Heart right ventricle (tissue), 16 donors: ENCODE measurements at regions not wholly inside any gene's neighbourhood (a gene's known extent, or its start where the extent isn't known, plus 50 kb on each side); places are given as distances from the start of the nearest gene placed in this dataset.

Experiments used
- ATAC-seq, 8 donors: fragments of 200-7000 bp; cut with Tn5 transposase; one replicate each; pipeline ENCODE4 v1.9.1; 2020; ENCODE audit warnings: mild to moderate bottlenecking in 8 of 8, moderate library complexity in 8 of 8, moderate number of reproducible peaks in 1 of 8
- DNase-seq, 2 donors: peaks; one replicate each; pipeline ENCODE4 v3.0.0-alpha.2; 2020
- H3K27ac ChIP-seq, 10 donors: fragments of 200-600 bp; sonication (generic) in 2 of 10; one replicate each; pipeline versions ENCODE4 v1.5.0 to v1.8.0; 2020 to 2022; ENCODE audit warnings: mild to moderate bottlenecking in 3 of 10
- H3K27me3 ChIP-seq, 7 donors: fragments of 200-600 bp; one replicate each; pipeline ENCODE4 v1.8.0; 2021 to 2022; ENCODE audit warnings: mild to moderate bottlenecking in 2 of 7
- H3K36me3 ChIP-seq, 9 donors: fragments of 200-600 bp; sonication (generic) in 1 of 9; one replicate each; pipeline versions ENCODE4 v1.5.0 to v1.8.0; 2020 to 2022; ENCODE audit warnings: mild to moderate bottlenecking in 2 of 9
- H3K4me1 ChIP-seq, 9 donors: fragments of 200-600 bp; sonication (generic) in 1 of 9; one replicate each; pipeline versions ENCODE4 v1.5.0 to v1.8.0; 2020 to 2022; ENCODE audit warnings: mild to moderate bottlenecking in 4 of 9
- H3K4me3 ChIP-seq, 10 donors: fragments of 200-600 bp; sonication (generic) in 2 of 10; one replicate each; pipeline versions ENCODE4 v1.5.0 to v1.8.0; 2020 to 2022; ENCODE audit warnings: mild to moderate bottlenecking in 7 of 10, moderate library complexity in 2 of 10
- H3K9me3 ChIP-seq, 11 donors: fragments of 200-600 bp in 10 of 11; sonication (generic) in 2 of 11; one replicate each; pipeline versions ENCODE4 v1.5.0 to v1.8.0; 2013 to 2022; ENCODE audit warnings: mild to moderate bottlenecking in 2 of 11, control low read depth in 1 of 11, moderate library complexity in 1 of 11
- CTCF ChIP-seq, 9 donors: fragments of 200-600 bp; sonication (generic) in 2 of 9; IDR thresholded peaks; one replicate each; pipeline versions ENCODE4 v1.5.0 to v1.8.0; 2021 to 2022; ENCODE audit warnings: antibody characterized with exemption in 9 of 9, mild to moderate bottlenecking in 5 of 9, moderate library complexity in 1 of 9
- WGBS, 2 donors: extraction: QIAGEN DNeasy Blood & Tissue Kit; methylation state at CpG; one replicate each; pipeline ENCODE4 v1.1.7; 2013; ENCODE audit warnings: inconsistent platforms in 1 of 2; 5-methylcytosine and 5-hydroxymethylcytosine counted together
- intact Hi-C, 10 donors: fragments of 100-400 bp; cut with DNase I; formaldehyde crosslinking; loops; one replicate each; pipeline versions ENCODE4 v1.11.1 to v1.14.2; 2022
- donor health status: Arrhythmogenic right ventricular cardiomyopathy.
- donor health status: ischemic (EF 13 %, LVEDD 7.1; RV severe dilation, severe dysfunction).
- donor health status: healthy with polysubstance abuse.
- donor health status: DM: no; HTN: yes; CAD: no.
- donor health status: DM: no; HTN: no; CAD: no.
- donor health status: ischemic (EF 25% LVEDD 6.9; RV normal size, moderate dysfunction).
- donor health status: ischemic (EF 25% LVEDD 5.7; RV mildly dilated, moderate dysfunction).
- donor health status: healthy.
- donor health status: DM: yes; HTN: yes; CAD: no.
- donor health status: Ischemic cardiomyopathy.
- donor health status: ischemic (EF 35%, LVEDD 5.7; RV mildly dilated, moderate dysfunction).
- donor health status: nonischemic (EF 11% LVEDD 7.7; RV severe dilation, severe dysfunction).
- donor health status: DM: yes; HTN: yes; CAD: no.
- donor health status: PGD.
- donor health status: ischemic (EF 29% LVEDD 5.4; RV normal size, mild dysfunction).
- donor health status: nonischemic (EF 23%, LVEDD 6.1; RV moderate dilation, normal function).

GRCh38 chr3:24596626-24597025, 102.0 kb upstream of the THRB start:
- TF ChIP-seq CTCF (IDR thresholded peaks at IDR 0.05), result no peak
- H3K9me3 ChIP-seq, result no peaks in the 10 kb centered on the region
- H3K4me1 ChIP-seq, result no peaks in the 10 kb centered on the region
- no peaks in the 10 kb centered on the region for H3K27me3 ChIP-seq
- H3K4me3 ChIP-seq, result no peak overlapping the region
- no peak for ATAC-seq
- intact Hi-C loops, result no loop called here
- no peak overlapping the region for H3K27ac ChIP-seq
- WGBS, 2 donors, result 64 to 74% methylated on average over 2 of the region's 2 CpGs
- H3K36me3 ChIP-seq, result no peaks in the 10 kb centered on the region
- DNase-seq, result no peak

GRCh38 chr3:24598695-24599470, 104.2 kb upstream of the THRB start:
- Histone ChIP-seq H3K27ac (no peak overlapping the region), H3K9me3 (no peaks in the 10 kb centered on the region), H3K4me1 (no peaks in the 10 kb centered on the region), H3K4me3 (no peak overlapping the region), H3K27me3 (no peaks in the 10 kb centered on the region), H3K36me3 (no peaks in the 10 kb centered on the region)
- no peak for TF ChIP-seq CTCF (IDR thresholded peaks at IDR 0.05)
- intact Hi-C loops, result no loop called here
- no peak for DNase-seq
- WGBS, 2 donors, result 79 to 83% methylated on average over 7 of the region's 7 CpGs
- no peak for ATAC-seq

- no peaks in the 10 kb centered on the region for H3K27me3 ChIP-seq
- H3K27ac ChIP-seq, result no peak overlapping the region
- intact Hi-C loops, result no loop called here
- no peaks in the 10 kb centered on the region for H3K4me1 ChIP-seq
- no peak overlapping the region for H3K4me3 ChIP-seq
- ATAC-seq (no peak), DNase-seq (no peak)
- 79 to 87% methylated on average over 13 of the region's 13 CpGs for WGBS, 2 donors
- TF ChIP-seq CTCF (IDR thresholded peaks at IDR 0.05), result no peak
- no peaks in the 10 kb centered on the region for H3K36me3 ChIP-seq
- no peaks in the 10 kb centered on the region for H3K9me3 ChIP-seq
These were observed 106.7 kb upstream of the THRB start for GRCh38 chr3:24601066-24601939.

GRCh38 chr3:24604215-24604614, 109.6 kb upstream of the THRB start:
- no peaks in the 10 kb centered on the region for H3K36me3 ChIP-seq
- DNase-seq (no peak), ATAC-seq (no peak)
- no peak overlapping the region for H3K4me3 ChIP-seq
- TF ChIP-seq CTCF (IDR thresholded peaks at IDR 0.05), result no peak
- WGBS, 2 donors, result 94 to 98% methylated on average over 1 of the region's 1 CpG
- no peak overlapping the region for H3K27ac ChIP-seq
- no peaks in the 10 kb centered on the region for H3K27me3 ChIP-seq
- no peaks in the 10 kb centered on the region for H3K9me3 ChIP-seq
- intact Hi-C loops, result no loop called here
- peaks cover 0 to 9% (median 0%) of the 10 kb centered on the region in 9 donors for H3K4me1 ChIP-seq
